SKM-1 treated with dmso at 0.1 percent for 144 hours (cell line): ENCODE measurements at regions not wholly inside any gene's neighbourhood (a gene's known extent, or its start where the extent isn't known, plus 50 kb on each side); places are given as distances from the start of the nearest gene placed in this dataset.

Experiments used
- DNase-seq: peaks from one replicate; lab custom pipeline; 2025; ENCODE audit not compliant: unreplicated experiment; lab: John Stamatoyannopoulos, UW

GRCh38 chr17:12365805-12366204 lies 299.9 kb upstream of the MYOCD start:
- DNase-seq = no peak

GRCh38 chr17:12369065-12369464 lies 296.6 kb upstream of the MYOCD start:
- no peak for DNase-seq

GRCh38 chr17:12376276-12376675 lies 289.4 kb upstream of the MYOCD start:
- no peak for DNase-seq

GRCh38 chr17:12386225-12386624 lies 279.5 kb upstream of the MYOCD start:
- no peak for DNase-seq

GRCh38 chr17:12388226-12388625 lies 277.5 kb upstream of the MYOCD start:
- no peak for DNase-seq

GRCh38 chr17:12389421-12389820 lies 276.3 kb upstream of the MYOCD start:
- no peak for DNase-seq

- no peak for DNase-seq
Observed at GRCh38 chr17:12390631-12391030, 275.1 kb upstream of the MYOCD start.

- DNase-seq = no peak
Observed at GRCh38 chr17:12391468-12391867, 274.2 kb upstream of the MYOCD start.

- DNase-seq = no peak
Observed at GRCh38 chr17:12395733-12396354, 269.8 kb upstream of the MYOCD start.

GRCh38 chr17:12398441-12399051 lies 267.1 kb upstream of the MYOCD start:
- DNase-seq = no peak

- no peak for DNase-seq
Observed at GRCh38 chr17:12402963-12403622, 262.6 kb upstream of the MYOCD start.

- no peak for DNase-seq
Observed at GRCh38 chr17:12403881-12404398, 261.8 kb upstream of the MYOCD start.

GRCh38 chr17:12406623-12407215 lies 259.0 kb upstream of the MYOCD start:
- no peak for DNase-seq

GRCh38 chr17:12407495-12408252 lies 258.0 kb upstream of the MYOCD start:
- no peak for DNase-seq

- DNase-seq = no peak
Observed at GRCh38 chr17:12409082-12409481, 256.6 kb upstream of the MYOCD start.

- no peak for DNase-seq
Observed at GRCh38 chr17:12410717-12411116, 255.0 kb upstream of the MYOCD start.

- DNase-seq = no peak
Observed at GRCh38 chr17:12415031-12415430, 250.7 kb upstream of the MYOCD start.

- no peak for DNase-seq
Observed at GRCh38 chr17:12421077-12421476, 244.6 kb upstream of the MYOCD start.

GRCh38 chr17:12421646-12422306 lies 243.9 kb upstream of the MYOCD start:
- no peak for DNase-seq

- no peak for DNase-seq
Observed at GRCh38 chr17:12422651-12423050, 243.0 kb upstream of the MYOCD start.

- no peak for DNase-seq
Observed at GRCh38 chr17:12423337-12423736, 242.4 kb upstream of the MYOCD start.
